Hematopoietic multipotent progenitor cell treated with erythropoietin and hydrocortisone succinate and interleukin-3 and kit ligand, for 17 days (in vitro differentiated cells): ENCODE measurements at regions not wholly inside any gene's neighbourhood (a gene's known extent, or its start where the extent isn't known, plus 50 kb on each side); places are given as distances from the start of the nearest gene placed in this dataset.
"Not testable (repeated sequence)": the region's sequence is repeated elsewhere in the genome, so short reads cannot be mapped to it uniquely, and the experiment has no call there.

ENCODE experiments used
- DNase-seq: peaks from one replicate; pipeline ENCODE4 v3.0.0-alpha.2; 2015; ENCODE audit warnings: low spot score

GRCh38 chr2:65568656-65569440 is 136.4 kb upstream of the SPRED2 start:
- not testable (repeated sequence) for DNase-seq

- DNase-seq = no peak
Measured at GRCh38 chr2:65566617-65567016, 134.2 kb upstream of the SPRED2 start.

- DNase-seq = no peak
Measured at GRCh38 chr2:65565681-65566080, 133.3 kb upstream of the SPRED2 start.

- no peak for DNase-seq
Measured at GRCh38 chr2:65564299-65564698, 131.9 kb upstream of the SPRED2 start.

GRCh38 chr2:65562890-65563289 is 130.5 kb upstream of the SPRED2 start:
- no peak for DNase-seq

- DNase-seq = no peak
Measured at GRCh38 chr2:65558743-65559142, 126.3 kb upstream of the SPRED2 start.

GRCh38 chr2:65557616-65558573 is 125.5 kb upstream of the SPRED2 start:
- no peak for DNase-seq

GRCh38 chr2:65554765-65555591 is 122.6 kb upstream of the SPRED2 start:
- no peak for DNase-seq

GRCh38 chr2:65553504-65554074 is 121.2 kb upstream of the SPRED2 start:
- DNase-seq = no peak

GRCh38 chr2:65551528-65551927 is 119.1 kb upstream of the SPRED2 start:
- no peak for DNase-seq

- no peak for DNase-seq
Measured at GRCh38 chr2:65550246-65550645, 117.8 kb upstream of the SPRED2 start.

- DNase-seq = no peak
Measured at GRCh38 chr2:65549631-65550030, 117.2 kb upstream of the SPRED2 start.

- no peak for DNase-seq
Measured at GRCh38 chr2:65549257-65549627, 116.8 kb upstream of the SPRED2 start.

- no peak for DNase-seq
Measured at GRCh38 chr2:65548576-65549256, 116.3 kb upstream of the SPRED2 start.

GRCh38 chr2:65548064-65548463 is 115.7 kb upstream of the SPRED2 start:
- DNase-seq = no peak

GRCh38 chr2:65545837-65546805 is 113.7 kb upstream of the SPRED2 start:
- DNase-seq = no peak

- DNase-seq = no peak
Measured at GRCh38 chr2:65541773-65542172, 109.4 kb upstream of the SPRED2 start.

GRCh38 chr2:65539633-65540032 is 107.2 kb upstream of the SPRED2 start:
- DNase-seq = no peak

- no peak for DNase-seq
Measured at GRCh38 chr2:65537651-65538385, 105.4 kb upstream of the SPRED2 start.
